Omental fat pad (tissue), 3 donors: ENCODE measurements at regions not wholly inside any gene's neighbourhood (a gene's known extent, or its start where the extent isn't known, plus 50 kb on each side); places are given as distances from the start of the nearest gene placed in this dataset. TPM values are rescaled to one million over a fixed set of nuclear protein-coding genes. Genes with fewer than 3 reads are reported as not detected.

Experiments used
- ATAC-seq: fragments of 150-250 bp; one replicate; pipeline ENCODE4 v1.9.1; 2016; ENCODE audit warnings: mild to moderate bottlenecking, moderate library complexity; ENCODE audit not compliant: low FRiP score
- DNase-seq: peaks from one replicate; pipeline ENCODE4 v3.0.0-alpha.2; 2019; ENCODE audit warnings: low spot score
- small RNA-seq: library from RNA; depleted of rRNA; stranded (forward); fragments of <200 nt; gene quantifications from one replicate; pipeline ENCODE3, GENCODE V24; 2016
- TF ChIP-seq, protein P1 (sequence below), 3 donors: fragments of 450-650 bp; IDR thresholded peaks; one replicate each; pipeline ENCODE4 v1.5.1; 2016 to 2017; ENCODE audit warnings: antibody characterized with exemption in 3 of 3, mild to moderate bottlenecking in 3 of 3, moderate library complexity in 2 of 3

DNA sequence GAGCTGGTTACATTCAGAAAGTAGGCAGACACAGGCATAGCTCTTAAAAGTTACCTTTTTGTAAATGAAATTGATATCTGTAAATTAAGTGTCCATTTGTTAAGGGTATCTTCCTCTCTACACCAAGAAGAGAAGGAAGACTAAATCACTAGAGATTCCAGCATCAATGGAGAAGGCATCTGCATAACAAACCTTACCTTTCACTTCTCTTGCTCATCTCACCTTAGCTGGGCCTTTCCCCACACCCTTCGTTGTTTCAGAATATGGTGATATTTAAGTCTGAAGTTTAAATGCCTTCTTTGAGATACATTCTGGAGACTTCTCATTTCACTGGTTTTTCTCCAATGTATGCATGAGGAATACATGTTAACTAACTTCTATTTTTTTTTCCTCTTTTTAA lies 54.5 kb upstream of the TGFBR2 start:
- DNase-seq: no peak
- TF ChIP-seq, protein P1, sequence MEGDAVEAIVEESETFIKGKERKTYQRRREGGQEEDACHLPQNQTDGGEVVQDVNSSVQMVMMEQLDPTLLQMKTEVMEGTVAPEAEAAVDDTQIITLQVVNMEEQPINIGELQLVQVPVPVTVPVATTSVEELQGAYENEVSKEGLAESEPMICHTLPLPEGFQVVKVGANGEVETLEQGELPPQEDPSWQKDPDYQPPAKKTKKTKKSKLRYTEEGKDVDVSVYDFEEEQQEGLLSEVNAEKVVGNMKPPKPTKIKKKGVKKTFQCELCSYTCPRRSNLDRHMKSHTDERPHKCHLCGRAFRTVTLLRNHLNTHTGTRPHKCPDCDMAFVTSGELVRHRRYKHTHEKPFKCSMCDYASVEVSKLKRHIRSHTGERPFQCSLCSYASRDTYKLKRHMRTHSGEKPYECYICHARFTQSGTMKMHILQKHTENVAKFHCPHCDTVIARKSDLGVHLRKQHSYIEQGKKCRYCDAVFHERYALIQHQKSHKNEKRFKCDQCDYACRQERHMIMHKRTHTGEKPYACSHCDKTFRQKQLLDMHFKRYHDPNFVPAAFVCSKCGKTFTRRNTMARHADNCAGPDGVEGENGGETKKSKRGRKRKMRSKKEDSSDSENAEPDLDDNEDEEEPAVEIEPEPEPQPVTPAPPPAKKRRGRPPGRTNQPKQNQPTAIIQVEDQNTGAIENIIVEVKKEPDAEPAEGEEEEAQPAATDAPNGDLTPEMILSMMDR (IDR thresholded peaks at IDR 0.05): no peak
- ATAC-seq: no peak

DNA sequence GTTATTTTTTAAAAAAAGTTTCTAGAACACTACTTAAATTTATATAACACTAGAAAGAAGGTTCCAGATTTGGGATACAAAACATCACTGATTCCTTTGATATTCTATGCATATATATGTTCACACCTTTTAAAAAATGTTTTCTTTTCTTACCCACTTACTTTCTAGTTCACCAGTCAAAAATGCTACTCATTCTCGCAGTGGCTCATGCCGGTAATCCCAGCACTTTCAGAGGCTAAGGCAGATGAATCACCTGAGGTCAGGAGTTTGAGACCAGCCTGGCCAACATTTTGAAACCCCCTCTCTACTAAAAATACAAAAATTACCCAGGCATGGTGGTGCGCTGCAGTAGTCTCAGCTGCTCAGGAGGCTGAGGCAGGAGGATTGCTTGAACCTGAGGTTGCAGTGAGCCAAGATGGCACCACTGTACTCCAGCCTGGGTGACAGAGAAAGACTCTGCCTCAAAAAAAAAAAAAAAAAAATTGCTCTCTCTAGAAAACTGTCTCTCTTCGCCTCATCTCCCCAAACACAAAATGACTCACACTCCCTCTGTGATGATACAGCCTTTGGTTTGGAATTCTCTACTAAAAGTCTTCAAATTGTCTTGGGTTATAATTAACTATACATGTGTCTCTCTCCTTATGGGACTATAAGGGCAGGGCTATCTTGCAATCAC lies 52.6 kb upstream of the TGFBR2 start:
- DNase-seq: no peak
- ATAC-seq: no peak
- TF ChIP-seq, protein P1 (IDR thresholded peaks at IDR 0.05): no peak

DNA sequence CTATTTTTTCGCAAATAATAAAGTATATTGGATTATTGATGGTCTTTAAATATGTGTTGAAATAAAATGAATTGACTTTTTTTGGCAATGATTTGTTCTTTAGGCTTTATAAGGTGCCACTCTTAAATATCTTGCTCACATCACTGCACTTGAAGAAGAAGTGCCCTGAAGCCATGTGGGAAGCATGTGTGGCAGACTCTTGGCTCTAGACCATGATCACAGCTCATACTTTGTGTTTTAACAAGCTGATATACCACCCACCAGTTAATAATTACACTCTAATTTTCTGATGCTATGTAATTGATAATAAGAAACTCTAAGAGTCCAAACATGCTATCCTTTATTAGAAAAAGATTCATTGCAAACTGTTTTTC lies 52.1 kb upstream of the TGFBR2 start:
- DNase-seq: no peak
- TF ChIP-seq, protein P1 (IDR thresholded peaks at IDR 0.05): no peak
- no peak for ATAC-seq

DNA sequence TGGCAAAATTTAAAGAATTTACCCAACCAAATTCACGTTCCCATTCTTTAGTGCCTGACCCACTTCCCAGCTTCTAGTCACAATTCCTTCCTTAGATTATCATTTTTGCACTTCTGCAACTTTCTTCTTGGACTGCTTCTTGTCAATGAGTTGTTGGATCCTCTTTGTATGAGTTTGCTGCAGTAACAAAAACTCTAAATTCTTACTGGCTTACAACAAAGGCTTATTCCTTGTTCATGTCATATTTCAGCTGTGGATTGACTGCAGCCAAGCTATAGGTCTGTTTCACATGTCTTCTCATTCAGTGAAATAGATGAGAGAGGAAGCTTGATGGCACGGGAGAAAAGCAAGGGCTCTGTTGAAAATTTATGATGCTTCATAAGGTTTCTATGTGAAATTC lies 50.4 kb upstream of the TGFBR2 start:
- TF ChIP-seq, protein P1 (IDR thresholded peaks at IDR 0.05): no peak
- ATAC-seq: no peak

More for the DNA sequence above, 50.4 kb upstream of the TGFBR2 start:
- DNase-seq: no peak

Small RNA genes in the stretch of these regions (small RNA-seq; reads per million reads assigned to genes)
- not detected for gene RF01848
